Neuronal stem cell (in vitro differentiated cells): ENCODE measurements at regions not wholly inside any gene's neighbourhood (a gene's known extent, or its start where the extent isn't known, plus 50 kb on each side); places are given as distances from the start of the nearest gene placed in this dataset.

ENCODE experiments used
- DNase-seq: peaks from one replicate; pipeline ENCODE4 v3.0.0-alpha.2; 2013; ENCODE audit warnings: low spot score
- H2AFZ ChIP-seq: one replicate; pipeline ENCODE4 v1.6.1; 2013; ENCODE audit warnings: mild to moderate bottlenecking, low read length, inconsistent platforms
- H2AK5ac ChIP-seq: 2 replicates; pipeline ENCODE4 v1.6.1; 2013; ENCODE audit warnings: low read depth, mild to moderate bottlenecking, inconsistent platforms, low read length, moderate library complexity, mixed read lengths
- H2BK120ac ChIP-seq: 2 replicates; pipeline ENCODE4 v1.6.1; 2013; ENCODE audit warnings: low read depth, mild to moderate bottlenecking, inconsistent platforms, low read length, moderate library complexity, mixed read lengths
- H2BK12ac ChIP-seq: one replicate; pipeline ENCODE4 v1.6.1; 2013; ENCODE audit warnings: low read length, inconsistent platforms
- H2BK15ac ChIP-seq: 2 replicates; pipeline ENCODE4 v1.6.1; 2013; ENCODE audit warnings: mild to moderate bottlenecking, low read length, inconsistent platforms, mixed read lengths
- H2BK5ac ChIP-seq: one replicate; pipeline ENCODE4 v1.6.1; 2013; ENCODE audit warnings: inconsistent platforms, mild to moderate bottlenecking, low read length, moderate library complexity
- H3K14ac ChIP-seq: one replicate; pipeline ENCODE4 v1.6.1; 2013; ENCODE audit warnings: low read length, inconsistent platforms
- H3K18ac ChIP-seq: 2 replicates; pipeline ENCODE4 v1.6.1; 2013; ENCODE audit warnings: low read length, inconsistent platforms
- H3K23ac ChIP-seq: 2 replicates; pipeline ENCODE4 v1.6.1; 2013; ENCODE audit warnings: low read depth, mild to moderate bottlenecking, mixed read lengths, low read length, inconsistent platforms; ENCODE audit not compliant: poor library complexity
- H3K27ac ChIP-seq: replicated peaks from 3 replicates; pipeline ENCODE4 v1.5.1; 2013; ENCODE audit warnings: low read length, inconsistent platforms
- H3K27me3 ChIP-seq, 3 experiments: 2 replicates each; pipeline ENCODE4 v1.6.1; 2013; ENCODE audit warnings: low read length in 3 of 3, mild to moderate bottlenecking in 2 of 3, inconsistent platforms in 1 of 3, low read depth in 1 of 3, mixed read lengths in 1 of 3, moderate library complexity in 1 of 3; ENCODE audit not compliant: control insufficient read depth in 3 of 3, insufficient read depth in 3 of 3
- H3K36me3 ChIP-seq, 2 donors: replicated peaks in 1 of 2; 2 replicates each; pipeline ENCODE4 v1.6.1; 2013; ENCODE audit warnings: low read length in 2 of 2; ENCODE audit not compliant: control insufficient read depth in 2 of 2, insufficient read depth in 2 of 2
- H3K4ac ChIP-seq: 2 replicates; pipeline ENCODE4 v1.6.1; 2013; ENCODE audit warnings: inconsistent platforms, mild to moderate bottlenecking, low read length, moderate library complexity
- H3K4me1 ChIP-seq, 2 donors: 1 replicate in 1 of 2; 2 replicates in 1 of 2; pipeline ENCODE4 v1.6.1; 2013; ENCODE audit warnings: low read length in 2 of 2, low read depth in 1 of 2; ENCODE audit not compliant: control insufficient read depth in 2 of 2, insufficient read depth in 1 of 2
- H3K4me2 ChIP-seq: one replicate; pipeline ENCODE4 v1.6.1; 2013; ENCODE audit warnings: mild to moderate bottlenecking, low read length, inconsistent platforms; ENCODE audit not compliant: insufficient read depth, poor library complexity, severe bottlenecking
- H3K4me3 ChIP-seq, 2 donors: 2 replicates each; pipeline ENCODE4 v1.5.1; 2013; ENCODE audit warnings: low read length in 2 of 2, mild to moderate bottlenecking in 2 of 2, inconsistent platforms in 1 of 2, moderate library complexity in 1 of 2
- H3K79me1 ChIP-seq: one replicate; pipeline ENCODE4 v1.6.1; 2013; ENCODE audit warnings: low read depth, mild to moderate bottlenecking, inconsistent platforms, low read length, moderate library complexity
- H3K9ac ChIP-seq: one replicate; pipeline ENCODE4 v1.6.1; 2013; ENCODE audit warnings: mild to moderate bottlenecking, low read depth, low read length, inconsistent platforms; ENCODE audit not compliant: poor library complexity
- H3K9me3 ChIP-seq, 2 donors: replicated peaks in 1 of 2; 2 replicates each; pipeline versions ENCODE3 to v1.6.1; 2013; ENCODE audit warnings: low read length in 2 of 2, mild to moderate bottlenecking in 2 of 2, inconsistent platforms in 1 of 2, low read depth in 1 of 2, mixed read lengths in 1 of 2, moderate library complexity in 1 of 2; ENCODE audit not compliant: control insufficient read depth in 2 of 2, insufficient read depth in 1 of 2
- H4K8ac ChIP-seq: one replicate; pipeline ENCODE4 v1.6.1; 2013; ENCODE audit warnings: low read depth, mild to moderate bottlenecking, inconsistent platforms, low read length, moderate library complexity
- H4K91ac ChIP-seq: one replicate; pipeline ENCODE4 v1.6.1; 2013; ENCODE audit warnings: low read length, low read depth, mild to moderate bottlenecking, inconsistent platforms; ENCODE audit not compliant: poor library complexity
- WGBS, 2 donors: extraction: QIAGEN DNeasy Blood & Tissue Kit; methylation state at CpG; one replicate each; pipeline ENCODE4 v1.1.7; 2013; ENCODE audit warnings: missing lambda C conversion rate in 2 of 2, mixed read lengths in 1 of 2; ENCODE audit not compliant: insufficient read length in 2 of 2, insufficient replicate concordance in 1 of 2; ENCODE audit errors: extremely low coverage in 2 of 2; 5-methylcytosine and 5-hydroxymethylcytosine counted together

- H3K23ac ChIP-seq: no peak overlapping the region
- H3K9ac ChIP-seq: no peak overlapping the region
- no peak overlapping the region for H2BK5ac ChIP-seq
- no peak overlapping the region for H3K4me3 ChIP-seq
- H3K79me1 ChIP-seq: no peaks in the 10 kb centered on the region
- H2BK12ac ChIP-seq: no peak overlapping the region
- peak overlapping the region; percentile 7 for H2AFZ ChIP-seq
- H2BK15ac ChIP-seq: no peak overlapping the region
- no peak for DNase-seq
- H3K14ac ChIP-seq: no peak overlapping the region
- peaks cover 0 to 1% of the 10 kb centered on the region in 2 donors for H3K4me1 ChIP-seq
- WGBS, 2 donors: no CpG with 5 or more reads among the region's 3 CpGs
- no peak overlapping the region for H2BK120ac ChIP-seq
- H3K4ac ChIP-seq: no peak overlapping the region
- H3K18ac ChIP-seq: no peak overlapping the region
- no peaks in the 10 kb centered on the region for H3K36me3 ChIP-seq
- H3K9me3 ChIP-seq: no peaks in the 10 kb centered on the region
- H3K4me2 ChIP-seq: no peak overlapping the region
- no peak overlapping the region for H4K91ac ChIP-seq
- H4K8ac ChIP-seq: no peak overlapping the region
- H3K27me3 ChIP-seq: no peaks in the 10 kb centered on the region
- H3K27ac ChIP-seq: no peak overlapping the region
- no peak overlapping the region for H2AK5ac ChIP-seq
Observed at GRCh38 chr7:112995059-112995824, 91.4 kb downstream of the GPR85 start.

- Histone ChIP-seq H2BK120ac (no peak overlapping the region), H3K79me1 (no peaks in the 10 kb centered on the region), H3K4ac (no peak overlapping the region), H3K9me3 (no peaks in the 10 kb centered on the region), H3K4me2 (no peak overlapping the region), H2BK12ac (no peak overlapping the region), H2BK15ac (no peak overlapping the region), H3K23ac (no peak overlapping the region), H3K4me1 (peaks cover 0 to 1% of the 10 kb centered on the region in 2 donors), H3K4me3 (no peak overlapping the region), H2BK5ac (no peak overlapping the region), H2AFZ (no peak overlapping the region), H4K8ac (no peak overlapping the region), H3K14ac (no peak overlapping the region), H3K27ac (no peak overlapping the region), H4K91ac (no peak overlapping the region), H3K9ac (no peak overlapping the region), H3K18ac (no peak overlapping the region), H2AK5ac (no peak overlapping the region), H3K27me3 (no peaks in the 10 kb centered on the region), H3K36me3 (no peaks in the 10 kb centered on the region)
- DNase-seq: no peak
- no CpG with 5 or more reads among the region's 3 CpGs for WGBS, 2 donors
Observed at GRCh38 chr7:112994656-112995055, 92.0 kb downstream of the GPR85 start.

DNA sequence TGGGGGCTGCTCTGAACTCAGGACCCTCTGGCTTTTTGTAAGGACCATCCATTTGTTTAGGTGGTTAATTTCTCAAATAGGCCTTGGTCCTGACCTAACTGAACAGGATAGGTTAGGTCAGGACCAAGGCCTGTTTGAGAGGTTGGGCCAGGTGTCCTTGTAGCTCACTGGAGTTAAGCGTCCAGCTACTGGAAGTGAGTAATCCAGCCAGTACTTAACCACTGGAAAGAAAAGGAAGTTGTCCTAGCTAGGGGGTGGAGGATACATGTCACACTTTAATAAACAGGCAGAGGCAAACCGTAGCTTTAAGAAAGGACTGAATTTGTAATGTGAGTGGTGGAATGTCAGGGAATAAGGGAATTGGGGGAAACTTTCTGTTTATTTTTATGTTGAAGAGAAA lies 96.0 kb downstream of the GPR85 start:
- no peaks in the 10 kb centered on the region for H3K79me1 ChIP-seq
- no peak for DNase-seq
- H3K23ac ChIP-seq: no peak overlapping the region
- H3K4me2 ChIP-seq: no peak overlapping the region
- H3K18ac ChIP-seq: no peak overlapping the region
- H3K14ac ChIP-seq: no peak overlapping the region
- H2BK120ac ChIP-seq: no peak overlapping the region
- H2BK12ac ChIP-seq: no peak overlapping the region
- no peak overlapping the region for H2BK15ac ChIP-seq
- H2AFZ ChIP-seq: peak overlapping the region; percentile 64
- no peak overlapping the region for H4K91ac ChIP-seq
- no peaks in the 10 kb centered on the region for H3K36me3 ChIP-seq
- WGBS, 2 donors: no CpG with 5 or more reads among the region's 2 CpGs
- no peak overlapping the region for H4K8ac ChIP-seq
- no peak overlapping the region for H2AK5ac ChIP-seq
- no peaks in the 10 kb centered on the region for H3K9me3 ChIP-seq
- no peak overlapping the region for H3K4ac ChIP-seq
- no peaks in the 10 kb centered on the region for H3K27me3 ChIP-seq
- no peak overlapping the region for H2BK5ac ChIP-seq
- peaks cover 2 to 3% of the 10 kb centered on the region in 2 donors for H3K4me1 ChIP-seq
- H3K4me3 ChIP-seq: no peak overlapping the region
- H3K27ac ChIP-seq: no peak overlapping the region
- no peak overlapping the region for H3K9ac ChIP-seq

DNA sequence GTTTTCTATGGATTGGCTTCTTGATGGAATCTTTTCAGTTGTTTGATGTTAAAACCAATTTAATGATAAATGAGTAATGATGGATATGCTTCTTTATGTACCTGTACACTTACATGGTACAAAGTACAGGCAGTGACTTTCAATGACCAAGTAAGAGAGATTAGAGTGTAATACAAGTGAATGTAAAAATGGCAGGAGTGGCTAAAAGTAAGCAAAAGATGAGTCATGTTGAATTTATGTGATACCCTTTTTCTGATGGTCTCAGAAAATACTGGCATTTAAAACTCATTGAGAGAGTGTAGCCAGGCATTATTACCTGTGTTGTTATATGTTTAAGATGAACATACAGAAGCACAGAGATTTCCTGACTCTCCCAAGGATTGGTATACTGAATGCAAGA lies 97.1 kb downstream of the GPR85 start:
- H2BK12ac ChIP-seq: no peak overlapping the region
- no peak overlapping the region for H2BK5ac ChIP-seq
- no peak overlapping the region for H2BK120ac ChIP-seq
- H3K4me3 ChIP-seq: no peak overlapping the region
- no peak overlapping the region for H3K4me2 ChIP-seq
- no peak overlapping the region for H3K23ac ChIP-seq
- no peak overlapping the region for H3K18ac ChIP-seq
- H3K14ac ChIP-seq: no peak overlapping the region
- H3K9ac ChIP-seq: no peak overlapping the region
- DNase-seq: no peak
- H2AK5ac ChIP-seq: no peak overlapping the region
- H3K36me3 ChIP-seq: no peaks in the 10 kb centered on the region
- no peaks in the 10 kb centered on the region for H3K79me1 ChIP-seq
- no peaks in the 10 kb centered on the region for H3K9me3 ChIP-seq
- no peak overlapping the region for H3K4ac ChIP-seq
- peaks cover 2 to 7% of the 10 kb centered on the region in 2 donors for H3K4me1 ChIP-seq
- no peaks in the 10 kb centered on the region for H3K27me3 ChIP-seq
- no peak overlapping the region for H3K27ac ChIP-seq
- no peak overlapping the region for H2BK15ac ChIP-seq
- H4K8ac ChIP-seq: no peak overlapping the region
- no peak overlapping the region for H4K91ac ChIP-seq
- no peak overlapping the region for H2AFZ ChIP-seq
